HFFc6 (cell line): ENCODE measurements at regions not wholly inside any gene's neighbourhood (a gene's known extent, or its start where the extent isn't known, plus 50 kb on each side); places are given as distances from the start of the nearest gene placed in this dataset.

Source experiments
- DNase-seq: peaks from one replicate; pipeline ENCODE4 v3.0.0-alpha.2; 2018
- H3K27ac Mint-ChIP-seq: 2 replicates; pipeline ENCODE4 v1.8.0; 2020; ENCODE audit warnings: mild to moderate bottlenecking, mixed read lengths
- H3K27me3 Mint-ChIP-seq: 2 replicates; pipeline ENCODE4 v1.8.0; 2021; ENCODE audit warnings: mild to moderate bottlenecking, moderate library complexity, mixed read lengths; ENCODE audit not compliant: insufficient read depth
- H3K36me3 Mint-ChIP-seq: 2 replicates; pipeline ENCODE4 v1.8.0; 2021; ENCODE audit warnings: low read depth, mixed read lengths
- H3K4me1 Mint-ChIP-seq: 2 replicates; pipeline ENCODE4 v1.8.0; 2020; ENCODE audit warnings: low read depth, mixed read lengths
- H3K4me3 Mint-ChIP-seq: 2 replicates; pipeline ENCODE4 v1.8.0; 2020; ENCODE audit warnings: mild to moderate bottlenecking, moderate library complexity, mixed read lengths
- H3K9me3 Mint-ChIP-seq: 2 replicates; pipeline ENCODE4 v1.8.0; 2020; ENCODE audit warnings: mild to moderate bottlenecking, mixed read lengths
- CTCF ChIP-seq: fragments of 200-600 bp; sonication (generic); IDR thresholded peaks from 2 replicates; pipeline ENCODE4 v1.5.0; 2021; ENCODE audit warnings: antibody characterized with exemption, mild to moderate bottlenecking

DNA sequence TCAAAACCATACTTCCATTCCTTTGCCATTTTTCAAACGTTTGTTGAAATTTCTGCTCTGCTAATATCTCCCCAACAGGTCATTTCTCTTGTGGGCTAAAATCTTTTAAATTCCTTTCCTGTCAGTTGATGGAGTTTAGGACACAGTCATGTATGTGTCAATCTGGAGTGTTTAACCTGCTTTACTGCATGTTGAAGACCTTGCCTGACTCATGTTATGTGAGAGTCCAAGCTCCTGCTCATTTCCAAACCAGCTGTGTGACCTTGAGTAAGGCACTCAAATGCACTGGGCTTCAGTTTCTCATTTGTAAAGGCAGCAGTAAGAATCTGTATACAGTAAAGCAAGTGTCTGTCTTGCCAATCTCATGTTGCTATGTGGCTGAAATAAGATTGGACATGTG, 171.9 kb upstream of the SPACA1 start:
- no peak for TF ChIP-seq CTCF
- Mint-ChIP-seq H3K4me1 (no peaks in the 10 kb centered on the region), H3K9me3 (no peaks in the 10 kb centered on the region), H3K4me3 (no peak overlapping the region), H3K27ac (no peak overlapping the region), H3K36me3 (no peaks in the 10 kb centered on the region), H3K27me3 (peaks cover 7% of the 10 kb centered on the region)
- no peak for DNase-seq

DNA sequence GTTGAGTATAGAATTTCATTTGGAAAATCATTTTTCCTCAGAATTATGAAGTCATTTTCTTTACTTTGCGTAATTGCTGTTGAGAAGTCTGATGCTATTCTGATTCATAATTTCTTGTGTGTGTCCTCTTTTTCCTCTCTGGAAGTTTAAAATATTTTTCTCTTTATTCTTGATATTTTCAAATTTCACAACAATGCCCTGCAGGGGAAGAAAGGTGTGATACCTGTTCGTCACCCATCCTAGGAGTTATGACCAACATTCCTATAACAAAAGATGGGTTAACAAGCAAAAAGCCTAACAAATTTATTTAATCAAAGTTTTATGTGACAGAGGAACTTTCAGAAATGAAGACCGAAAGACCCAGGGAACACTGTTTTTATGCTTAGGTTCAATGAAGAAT, 171.5 kb upstream of the AKIRIN2 start:
- Mint-ChIP-seq H3K27ac (no peak overlapping the region), H3K9me3 (no peaks in the 10 kb centered on the region), H3K36me3 (no peaks in the 10 kb centered on the region), H3K4me1 (no peaks in the 10 kb centered on the region), H3K27me3 (peaks cover 12% of the 10 kb centered on the region), H3K4me3 (no peak overlapping the region)
- DNase-seq, result no peak
- no peak for TF ChIP-seq CTCF

GRCh38 chr6:87870556-87870955, 168.5 kb upstream of the AKIRIN2 start:
- no peak for DNase-seq
- no peaks in the 10 kb centered on the region for H3K4me1 Mint-ChIP-seq
- no peak overlapping the region for H3K4me3 Mint-ChIP-seq
- no peaks in the 10 kb centered on the region for H3K9me3 Mint-ChIP-seq
- TF ChIP-seq CTCF, result no peak
- no peak overlapping the region for H3K27ac Mint-ChIP-seq
- no peaks in the 10 kb centered on the region for H3K36me3 Mint-ChIP-seq
- H3K27me3 Mint-ChIP-seq, result peaks cover 15% of the 10 kb centered on the region

DNA sequence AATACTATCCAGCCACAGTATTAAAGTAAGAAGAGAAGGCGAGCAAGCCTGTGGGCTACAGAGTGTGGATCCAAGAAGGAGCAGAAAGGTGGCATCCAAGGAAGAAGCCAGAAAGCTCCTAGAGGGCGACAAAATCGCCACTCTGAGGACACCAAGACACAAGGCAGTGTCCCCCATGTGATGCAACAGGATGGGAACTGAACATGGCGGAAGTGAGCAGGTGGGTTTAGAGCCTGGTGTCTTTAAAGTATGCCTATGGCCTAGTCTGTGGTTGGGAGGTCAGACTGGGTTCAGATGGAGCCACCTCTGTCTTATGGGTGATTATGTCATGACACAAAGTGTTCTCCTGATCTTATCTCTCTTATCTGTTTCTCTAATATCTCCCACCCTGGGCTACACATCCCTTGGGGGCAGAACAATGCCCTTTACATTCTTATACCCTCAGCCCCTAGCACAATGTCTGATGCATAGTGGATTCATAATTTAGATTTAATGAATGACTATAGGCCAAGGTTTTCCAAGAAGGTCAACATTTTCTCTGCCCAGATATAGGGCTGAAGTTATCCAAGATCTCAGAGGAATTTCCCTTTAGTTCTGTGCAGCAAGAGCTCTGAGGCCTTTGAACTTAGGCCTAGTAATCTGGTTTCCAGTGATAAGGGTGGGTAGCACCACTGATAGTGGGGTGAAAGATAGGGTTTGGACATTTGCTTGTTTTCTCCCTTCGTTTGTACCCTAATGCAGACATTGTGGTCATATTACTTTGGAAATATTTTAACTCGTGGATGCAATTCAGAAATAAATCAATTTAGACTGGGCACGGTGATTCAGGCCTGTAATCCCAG, 167.3 kb upstream of the AKIRIN2 start:
- no peak for TF ChIP-seq CTCF
- no peak overlapping the region for H3K4me3 Mint-ChIP-seq
- no peaks in the 10 kb centered on the region for H3K9me3 Mint-ChIP-seq
- no peak overlapping the region for H3K27ac Mint-ChIP-seq
- H3K27me3 Mint-ChIP-seq, result peaks cover 15% of the 10 kb centered on the region
- no peaks in the 10 kb centered on the region for H3K4me1 Mint-ChIP-seq
- no peaks in the 10 kb centered on the region for H3K36me3 Mint-ChIP-seq
- no peak for DNase-seq

DNA sequence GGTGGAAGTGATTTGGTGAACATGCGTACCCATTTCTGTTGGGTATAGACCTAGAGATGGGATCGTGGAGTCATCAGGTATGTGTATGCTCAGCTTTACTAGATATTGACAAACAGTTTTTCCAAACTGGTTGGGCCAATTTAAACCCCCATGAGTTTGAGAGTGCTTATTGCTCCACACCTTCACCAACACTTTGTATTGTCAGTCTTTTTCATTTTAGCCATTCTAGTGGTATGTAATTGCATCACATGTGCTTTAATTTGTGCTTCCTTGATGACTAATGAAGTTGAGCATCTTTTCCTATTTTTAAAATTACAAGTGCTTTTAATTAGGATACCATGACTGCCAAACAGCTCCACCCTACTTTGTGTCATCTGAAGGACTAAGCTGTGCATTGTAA, 158.9 kb upstream of the AKIRIN2 start:
- no peaks in the 10 kb centered on the region for H3K4me1 Mint-ChIP-seq
- no peaks in the 10 kb centered on the region; the same call in 1 of the 2 replicates for H3K9me3 Mint-ChIP-seq
- no peak overlapping the region for H3K27ac Mint-ChIP-seq
- no peak for DNase-seq
- H3K27me3 Mint-ChIP-seq, result peaks cover 9% of the 10 kb centered on the region
- H3K36me3 Mint-ChIP-seq, result no peaks in the 10 kb centered on the region
- no peak overlapping the region for H3K4me3 Mint-ChIP-seq
- TF ChIP-seq CTCF, result no peak
